Neural cell (in vitro differentiated cells): ENCODE measurements at regions not wholly inside any gene's neighbourhood (a gene's known extent, or its start where the extent isn't known, plus 50 kb on each side); places are given as distances from the start of the nearest gene placed in this dataset.

Source experiments
- H2AFZ ChIP-seq: fragments of 200-600, 300-800 bp; sonication (generic), shearing (Covaris generic); 2 replicates; pipeline ENCODE4 v1.6.0; 2014; ENCODE audit warnings: low read depth, mild to moderate bottlenecking, antibody characterized with exemption, low read length, moderate library complexity
- H3F3A ChIP-seq: fragments of 200-600 bp; shearing (Covaris generic); 2 replicates; pipeline ENCODE4 v1.6.1; 2016; ENCODE audit warnings: mild to moderate bottlenecking, moderate library complexity, mixed read lengths, antibody characterized with exemption, low read length; ENCODE audit not compliant: insufficient read depth, poor library complexity, severe bottlenecking
- H3K27ac ChIP-seq: fragments of 200-600, 300-800 bp; sonication (generic), shearing (Covaris generic); 2 replicates; pipeline ENCODE4 v1.5.1; 2014; ENCODE audit warnings: mild to moderate bottlenecking, low read length, moderate library complexity
- H3K27me3 ChIP-seq: fragments of 300-800, 200-600 bp; sonication (generic), shearing (Covaris generic); 2 replicates; pipeline ENCODE4 v1.6.0; 2014; ENCODE audit warnings: mild to moderate bottlenecking, low read depth, low read length, moderate library complexity; ENCODE audit not compliant: insufficient read depth
- H3K36me3 ChIP-seq: fragments of 300-800, 200-600 bp; sonication (generic), shearing (Covaris generic); 2 replicates; pipeline ENCODE4 v1.5.1; 2014; ENCODE audit warnings: mild to moderate bottlenecking, antibody characterized with exemption, low read length, moderate library complexity; ENCODE audit not compliant: insufficient read depth
- H3K4me2 ChIP-seq: fragments of 300-800, 200-600 bp; sonication (generic), shearing (Covaris generic); 2 replicates; pipeline ENCODE4 v1.6.0; 2014; ENCODE audit warnings: mild to moderate bottlenecking, low read length
- H3K4me3 ChIP-seq: fragments of 300-800, 200-600 bp; sonication (generic), shearing (Covaris generic); 2 replicates; pipeline ENCODE4 v1.5.1; 2014; ENCODE audit warnings: mild to moderate bottlenecking, low read length, moderate library complexity
- H3K79me2 ChIP-seq: fragments of 200-600 bp; shearing (Covaris generic); replicated peaks from 2 replicates; pipeline ENCODE4 v1.6.0; 2014; ENCODE audit warnings: mild to moderate bottlenecking, low read length, moderate library complexity; ENCODE audit not compliant: insufficient read depth
- H3K9ac ChIP-seq: fragments of 300-800, 200-600 bp; sonication (generic), shearing (Covaris generic); 2 replicates; pipeline ENCODE4 v1.6.1; 2016; ENCODE audit warnings: mild to moderate bottlenecking, low read length, mixed read lengths
- H3K9me2 ChIP-seq: fragments of 200-600 bp; shearing (Covaris generic); 2 replicates; pipeline ENCODE4 v1.6.1; 2016; ENCODE audit warnings: mild to moderate bottlenecking, low read length, mixed read lengths; ENCODE audit not compliant: insufficient read depth
- H3K9me3 ChIP-seq: fragments of 200-600, 300-800 bp; sonication (generic), shearing (Covaris generic); 2 replicates; pipeline ENCODE4 v1.6.1; 2016; ENCODE audit warnings: mild to moderate bottlenecking, mixed run types, low read length, moderate library complexity, mixed read lengths
- H4K20me1 ChIP-seq: fragments of 200-600 bp; shearing (Covaris generic); 2 replicates; pipeline ENCODE4 v1.6.1; 2016; ENCODE audit warnings: mild to moderate bottlenecking, mixed run types; ENCODE audit not compliant: insufficient read depth
- EP300 ChIP-seq: fragments of 450-650 bp; conservative IDR thresholded peaks from 2 replicates; pipeline ENCODE4 v1.6.1; 2014; ENCODE audit warnings: antibody characterized with exemption, mild to moderate bottlenecking, moderate library complexity; ENCODE audit not compliant: poor library complexity, severe bottlenecking
- EZH2 ChIP-seq: fragments of 200-600, 300-800 bp; shearing (Covaris generic), sonication (generic); IDR thresholded peaks from 2 replicates; pipeline ENCODE4 v1.6.1; 2014; ENCODE audit warnings: antibody characterized with exemption, low read length, borderline replicate concordance, mild to moderate bottlenecking; ENCODE audit not compliant: insufficient read depth, poor library complexity, severe bottlenecking
- MXI1 ChIP-seq: fragments of 450-650 bp; conservative IDR thresholded peaks from 2 replicates; pipeline ENCODE4 v1.6.1; 2014; ENCODE audit warnings: antibody characterized with exemption, mild to moderate bottlenecking; ENCODE audit not compliant: poor library complexity, severe bottlenecking
- POLR2AphosphoS5 ChIP-seq: IDR thresholded peaks from 2 replicates; pipeline ENCODE4 v1.6.1; 2012
- RAD21 ChIP-seq: fragments of 450-650 bp; conservative IDR thresholded peaks from 2 replicates; pipeline ENCODE4 v1.6.1; 2014; ENCODE audit warnings: antibody characterized with exemption, mild to moderate bottlenecking, moderate library complexity
- SMC3 ChIP-seq: fragments of 450-650 bp; conservative IDR thresholded peaks from 2 replicates; pipeline ENCODE4 v1.6.1; 2014; ENCODE audit warnings: antibody characterized with exemption, mild to moderate bottlenecking, moderate library complexity; ENCODE audit not compliant: poor library complexity
- TAF1 ChIP-seq: IDR thresholded peaks from 2 replicates; pipeline ENCODE4 v1.6.1; 2012; ENCODE audit warnings: low read depth
- TF ChIP-seq, protein P1 (sequence below): IDR thresholded peaks from 2 replicates; pipeline ENCODE4 v1.6.1; 2012; ENCODE audit warnings: borderline replicate concordance
- TF ChIP-seq, protein P2 (sequence below): fragments of 450-650 bp; IDR thresholded peaks from 2 replicates; pipeline ENCODE4 v1.5.1; 2014; ENCODE audit warnings: antibody characterized with exemption, mild to moderate bottlenecking, moderate library complexity; ENCODE audit not compliant: poor library complexity, severe bottlenecking

DNA sequence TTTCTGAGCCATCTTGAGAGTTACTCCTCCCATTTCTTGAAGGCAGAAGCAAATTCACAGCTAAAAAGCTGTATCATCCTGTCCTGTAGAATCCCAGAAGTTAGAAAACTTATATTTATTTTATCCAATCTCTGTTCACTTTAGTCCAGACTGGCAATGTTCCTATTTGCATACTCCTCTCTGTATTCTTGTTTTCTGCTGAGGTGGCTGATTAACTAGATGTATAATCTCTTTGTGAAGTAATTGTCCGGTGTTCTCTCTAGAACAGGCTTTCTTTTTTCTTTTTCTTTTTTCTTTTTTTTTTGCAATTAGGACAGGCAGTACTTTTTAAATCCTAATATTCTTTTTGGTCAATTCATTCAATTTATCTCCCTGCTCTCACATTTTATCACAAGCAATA, 411.0 kb downstream of the KCNJ3 start:
- no peak overlapping the region for H2AFZ ChIP-seq

DNA sequence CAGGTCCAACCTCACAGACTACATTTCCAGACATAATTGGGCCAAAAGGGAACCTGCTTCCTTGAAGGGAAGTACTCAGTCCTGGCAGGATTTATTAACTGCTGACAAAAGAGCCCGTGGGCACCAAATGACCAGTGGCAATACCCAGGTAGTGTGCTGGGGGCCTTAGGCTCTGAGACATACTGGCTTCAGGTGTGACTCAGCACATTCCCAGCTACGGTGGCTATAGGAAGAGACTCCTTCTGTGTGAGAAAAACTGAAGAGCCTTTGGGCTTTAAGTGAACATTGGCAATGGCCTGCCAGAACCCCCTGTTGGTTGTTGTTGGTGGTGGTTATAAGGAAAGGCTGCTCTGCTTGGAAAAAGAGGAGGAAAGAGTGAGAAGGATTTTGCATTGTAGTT, 401.8 kb downstream of the KCNJ3 start:
- Histone ChIP-seq H3K27me3 (no peaks in the 10 kb centered on the region), H3K4me2 (no peak overlapping the region), H3K9me2 (no peaks in the 10 kb centered on the region), H3K9ac (no peak overlapping the region), H3K27ac (no peak overlapping the region), H3K9me3 (peaks cover 4% of the 10 kb centered on the region), H3K36me3 (no peaks in the 10 kb centered on the region), H4K20me1 (no peaks in the 10 kb centered on the region), H3K79me2 (no peaks in the 10 kb centered on the region), H3F3A (no peaks in the 10 kb centered on the region), H2AFZ (no peak overlapping the region), H3K4me3 (no peak overlapping the region)
- TF ChIP-seq TAF1: no peak
- no peak for TF ChIP-seq POLR2AphosphoS5
- TF ChIP-seq RAD21: no peak
- TF ChIP-seq SMC3: no peak
- no peak for TF ChIP-seq MXI1

More for the DNA sequence above, 411.0 kb downstream of the KCNJ3 start:
- no peaks in the 10 kb centered on the region for H3K9me3 ChIP-seq
- no peaks in the 10 kb centered on the region for H3K9me2 ChIP-seq
- H3F3A ChIP-seq: no peaks in the 10 kb centered on the region
- no peaks in the 10 kb centered on the region for H3K79me2 ChIP-seq
- no peak overlapping the region for H3K27ac ChIP-seq
- no peaks in the 10 kb centered on the region for H3K27me3 ChIP-seq
- no peak overlapping the region for H3K4me2 ChIP-seq
- H4K20me1 ChIP-seq: no peaks in the 10 kb centered on the region
- no peak overlapping the region for H3K9ac ChIP-seq
- TF ChIP-seq SMC3: no peak
- no peak for TF ChIP-seq RAD21
- TF ChIP-seq EP300: no peak
- TF ChIP-seq POLR2AphosphoS5: no peak
- no peak for TF ChIP-seq EZH2
- TF ChIP-seq MXI1: no peak
- no peak for TF ChIP-seq TAF1
- TF ChIP-seq, protein P1, sequence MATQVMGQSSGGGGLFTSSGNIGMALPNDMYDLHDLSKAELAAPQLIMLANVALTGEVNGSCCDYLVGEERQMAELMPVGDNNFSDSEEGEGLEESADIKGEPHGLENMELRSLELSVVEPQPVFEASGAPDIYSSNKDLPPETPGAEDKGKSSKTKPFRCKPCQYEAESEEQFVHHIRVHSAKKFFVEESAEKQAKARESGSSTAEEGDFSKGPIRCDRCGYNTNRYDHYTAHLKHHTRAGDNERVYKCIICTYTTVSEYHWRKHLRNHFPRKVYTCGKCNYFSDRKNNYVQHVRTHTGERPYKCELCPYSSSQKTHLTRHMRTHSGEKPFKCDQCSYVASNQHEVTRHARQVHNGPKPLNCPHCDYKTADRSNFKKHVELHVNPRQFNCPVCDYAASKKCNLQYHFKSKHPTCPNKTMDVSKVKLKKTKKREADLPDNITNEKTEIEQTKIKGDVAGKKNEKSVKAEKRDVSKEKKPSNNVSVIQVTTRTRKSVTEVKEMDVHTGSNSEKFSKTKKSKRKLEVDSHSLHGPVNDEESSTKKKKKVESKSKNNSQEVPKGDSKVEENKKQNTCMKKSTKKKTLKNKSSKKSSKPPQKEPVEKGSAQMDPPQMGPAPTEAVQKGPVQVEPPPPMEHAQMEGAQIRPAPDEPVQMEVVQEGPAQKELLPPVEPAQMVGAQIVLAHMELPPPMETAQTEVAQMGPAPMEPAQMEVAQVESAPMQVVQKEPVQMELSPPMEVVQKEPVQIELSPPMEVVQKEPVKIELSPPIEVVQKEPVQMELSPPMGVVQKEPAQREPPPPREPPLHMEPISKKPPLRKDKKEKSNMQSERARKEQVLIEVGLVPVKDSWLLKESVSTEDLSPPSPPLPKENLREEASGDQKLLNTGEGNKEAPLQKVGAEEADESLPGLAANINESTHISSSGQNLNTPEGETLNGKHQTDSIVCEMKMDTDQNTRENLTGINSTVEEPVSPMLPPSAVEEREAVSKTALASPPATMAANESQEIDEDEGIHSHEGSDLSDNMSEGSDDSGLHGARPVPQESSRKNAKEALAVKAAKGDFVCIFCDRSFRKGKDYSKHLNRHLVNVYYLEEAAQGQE: no peak
- TF ChIP-seq, protein P2, sequence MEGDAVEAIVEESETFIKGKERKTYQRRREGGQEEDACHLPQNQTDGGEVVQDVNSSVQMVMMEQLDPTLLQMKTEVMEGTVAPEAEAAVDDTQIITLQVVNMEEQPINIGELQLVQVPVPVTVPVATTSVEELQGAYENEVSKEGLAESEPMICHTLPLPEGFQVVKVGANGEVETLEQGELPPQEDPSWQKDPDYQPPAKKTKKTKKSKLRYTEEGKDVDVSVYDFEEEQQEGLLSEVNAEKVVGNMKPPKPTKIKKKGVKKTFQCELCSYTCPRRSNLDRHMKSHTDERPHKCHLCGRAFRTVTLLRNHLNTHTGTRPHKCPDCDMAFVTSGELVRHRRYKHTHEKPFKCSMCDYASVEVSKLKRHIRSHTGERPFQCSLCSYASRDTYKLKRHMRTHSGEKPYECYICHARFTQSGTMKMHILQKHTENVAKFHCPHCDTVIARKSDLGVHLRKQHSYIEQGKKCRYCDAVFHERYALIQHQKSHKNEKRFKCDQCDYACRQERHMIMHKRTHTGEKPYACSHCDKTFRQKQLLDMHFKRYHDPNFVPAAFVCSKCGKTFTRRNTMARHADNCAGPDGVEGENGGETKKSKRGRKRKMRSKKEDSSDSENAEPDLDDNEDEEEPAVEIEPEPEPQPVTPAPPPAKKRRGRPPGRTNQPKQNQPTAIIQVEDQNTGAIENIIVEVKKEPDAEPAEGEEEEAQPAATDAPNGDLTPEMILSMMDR: no peak
- no peaks in the 10 kb centered on the region for H3K36me3 ChIP-seq
- H3K4me3 ChIP-seq: no peak overlapping the region

DNA sequence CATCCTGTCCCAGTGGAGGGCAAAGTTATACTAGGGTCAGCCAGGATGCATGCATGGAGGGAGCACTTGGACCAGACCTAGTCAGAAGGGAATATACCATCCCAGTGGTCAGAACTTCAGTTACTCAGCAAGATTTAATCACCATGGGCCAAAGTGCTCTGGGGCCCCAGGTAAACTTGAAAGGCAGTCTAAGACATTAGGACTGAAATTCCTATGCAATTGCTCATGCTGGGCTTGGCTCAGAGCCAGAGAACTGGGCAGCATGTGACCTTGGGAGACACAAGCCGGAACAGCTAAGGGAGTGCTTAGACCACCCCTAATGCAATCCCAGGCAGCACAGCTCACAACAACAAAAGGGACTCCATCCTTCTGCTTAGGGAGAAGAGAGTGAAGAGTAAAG, 401.3 kb downstream of the KCNJ3 start:
- Histone ChIP-seq H3K36me3 (no peaks in the 10 kb centered on the region), H3K27ac (no peak overlapping the region), H3K9me2 (no peaks in the 10 kb centered on the region), H4K20me1 (no peaks in the 10 kb centered on the region), H3K4me3 (no peak overlapping the region), H3K27me3 (no peaks in the 10 kb centered on the region), H3F3A (no peaks in the 10 kb centered on the region), H3K4me2 (no peak overlapping the region), H2AFZ (no peak overlapping the region), H3K9ac (no peak overlapping the region), H3K79me2 (no peaks in the 10 kb centered on the region), H3K9me3 (peaks cover 4% of the 10 kb centered on the region)
- TF ChIP-seq POLR2AphosphoS5 (no peak), MXI1 (no peak), TAF1 (no peak), SMC3 (no peak), EZH2 (no peak), RAD21 (no peak)
- TF ChIP-seq, protein P1: no peak
